WERI-Rb-1 (cell line): ENCODE measurements at regions not wholly inside any gene's neighbourhood (a gene's known extent, or its start where the extent isn't known, plus 50 kb on each side); places are given as distances from the start of the nearest gene placed in this dataset.

Experiments used
- DNase-seq: peaks from one replicate; pipeline ENCODE4 v3.0.0-alpha.2; 2020
- H3K27ac ChIP-seq: fragments of 250-450 bp; sonication (Bioruptor Pico); 2 replicates; pipeline ENCODE4 v1.5.1; 2020; ENCODE audit warnings: mild to moderate bottlenecking, moderate library complexity
- H3K27me3 ChIP-seq: fragments of 250-450 bp; sonication (Bioruptor Pico); 2 replicates; pipeline ENCODE4 v1.5.1; 2021; ENCODE audit warnings: mild to moderate bottlenecking, low read depth, moderate library complexity; ENCODE audit not compliant: insufficient read depth, severe bottlenecking
- H3K36me3 ChIP-seq: fragments of 250-450 bp; sonication (Bioruptor Pico); 2 replicates; pipeline ENCODE4 v1.5.1; 2020; ENCODE audit warnings: mild to moderate bottlenecking, moderate library complexity
- H3K4me3 ChIP-seq: 2 replicates; pipeline ENCODE4 v1.5.1; 2011; ENCODE audit warnings: low read depth, mild to moderate bottlenecking, control low read depth, low read length
- H3K9me3 ChIP-seq: fragments of 250-450 bp; sonication (Bioruptor Pico); 2 replicates; pipeline ENCODE4 v1.5.1; 2021; ENCODE audit warnings: mild to moderate bottlenecking, moderate library complexity; ENCODE audit not compliant: severe bottlenecking
- TF ChIP-seq, protein P1 (sequence below): IDR thresholded peaks from 2 replicates; pipeline ENCODE4 v1.5.1; 2011; ENCODE audit warnings: low read depth, mild to moderate bottlenecking, control low read depth, inconsistent platforms, low read length

DNA sequence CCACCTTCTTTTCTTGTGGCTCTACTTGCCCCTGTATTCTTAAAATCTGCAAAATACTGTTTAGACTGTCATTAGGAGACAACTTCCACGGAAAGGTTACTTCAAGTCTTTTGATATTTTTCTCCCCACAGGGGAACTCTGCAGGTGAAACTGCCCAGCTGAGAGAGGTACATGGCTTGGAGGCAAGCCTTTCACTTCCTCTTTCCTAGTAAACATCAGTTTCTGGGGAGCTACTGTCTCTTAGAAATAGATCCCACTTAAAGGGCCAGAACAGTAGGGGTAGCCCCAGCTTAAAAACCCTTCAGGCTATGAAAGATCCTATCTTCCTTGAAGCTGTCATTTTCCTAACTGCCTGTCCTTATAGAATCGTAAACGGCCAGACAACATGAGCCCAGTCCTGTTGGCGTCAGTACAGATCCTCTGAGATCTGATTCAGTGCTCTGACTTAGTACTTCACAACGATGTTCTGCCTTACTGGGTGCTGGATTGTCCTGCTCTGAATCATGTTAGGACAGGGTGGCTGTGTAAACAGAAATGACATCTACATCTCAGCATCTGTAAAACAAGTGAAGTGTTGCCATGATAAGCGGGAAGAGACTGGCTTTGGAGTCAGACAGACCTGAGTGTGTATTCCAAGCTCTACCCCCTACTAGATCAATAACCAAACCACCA is 102.1 kb downstream of the ITIH6 start:
- Histone ChIP-seq H3K27me3 (peaks cover 43% of the 10 kb centered on the region), H3K27ac (no peak overlapping the region), H3K36me3 (no peaks in the 10 kb centered on the region), H3K9me3 (no peaks in the 10 kb centered on the region), H3K4me3 (no peak overlapping the region)
- TF ChIP-seq, protein P1, sequence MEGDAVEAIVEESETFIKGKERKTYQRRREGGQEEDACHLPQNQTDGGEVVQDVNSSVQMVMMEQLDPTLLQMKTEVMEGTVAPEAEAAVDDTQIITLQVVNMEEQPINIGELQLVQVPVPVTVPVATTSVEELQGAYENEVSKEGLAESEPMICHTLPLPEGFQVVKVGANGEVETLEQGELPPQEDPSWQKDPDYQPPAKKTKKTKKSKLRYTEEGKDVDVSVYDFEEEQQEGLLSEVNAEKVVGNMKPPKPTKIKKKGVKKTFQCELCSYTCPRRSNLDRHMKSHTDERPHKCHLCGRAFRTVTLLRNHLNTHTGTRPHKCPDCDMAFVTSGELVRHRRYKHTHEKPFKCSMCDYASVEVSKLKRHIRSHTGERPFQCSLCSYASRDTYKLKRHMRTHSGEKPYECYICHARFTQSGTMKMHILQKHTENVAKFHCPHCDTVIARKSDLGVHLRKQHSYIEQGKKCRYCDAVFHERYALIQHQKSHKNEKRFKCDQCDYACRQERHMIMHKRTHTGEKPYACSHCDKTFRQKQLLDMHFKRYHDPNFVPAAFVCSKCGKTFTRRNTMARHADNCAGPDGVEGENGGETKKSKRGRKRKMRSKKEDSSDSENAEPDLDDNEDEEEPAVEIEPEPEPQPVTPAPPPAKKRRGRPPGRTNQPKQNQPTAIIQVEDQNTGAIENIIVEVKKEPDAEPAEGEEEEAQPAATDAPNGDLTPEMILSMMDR = no peak
- no peak for DNase-seq
